T47D (cell line): ENCODE measurements at regions not wholly inside any gene's neighbourhood (a gene's known extent, or its start where the extent isn't known, plus 50 kb on each side); places are given as distances from the start of the nearest gene placed in this dataset.

ENCODE experiments used
- DNase-seq, 2 experiments: peaks; one replicate each; pipeline versions ENCODE4 v3.0.0 to v3.0.0-alpha.2; 2011 to 2012; ENCODE audit warnings: low read depth in 1 of 2, low spot score in 1 of 2
- JUND ChIP-seq: IDR thresholded peaks from 2 replicates; pipeline ENCODE4 v1.6.1; 2012; ENCODE audit warnings: low read depth
- in situ Hi-C: cut with HindIII; loops from 2 replicates; pipeline ENCODE4 v1.10.0; 2016; ENCODE audit warnings: low sequenced_read_pairs, low pct_unique_long_range_greater_than_20kb

DNA sequence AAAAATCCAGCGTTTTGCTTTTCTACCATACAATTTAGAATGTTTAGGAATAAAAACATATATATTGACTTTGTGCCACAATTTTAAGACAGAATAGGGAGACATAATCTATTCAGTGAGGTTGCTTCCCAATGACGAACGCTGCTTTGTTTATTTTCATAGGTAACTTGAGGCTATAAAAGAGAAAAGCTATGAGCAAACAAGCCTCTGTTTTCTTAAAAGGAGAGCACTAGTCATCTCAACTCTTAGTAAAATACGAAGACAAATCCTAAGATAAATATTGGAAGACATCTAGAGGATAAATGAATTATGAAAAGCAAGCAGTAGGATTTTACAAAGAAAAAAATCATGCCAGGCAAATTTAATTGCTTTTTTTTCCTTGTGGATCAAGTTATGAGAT, 363.6 kb downstream of the ANXA1 start:
- TF ChIP-seq JUND = 0 out of 2 replicates have a peak, but pooled peaks have one; percentile 28
- peak in 1 of 2 experiments; percentile 62 for DNase-seq
- in situ Hi-C loops = no loop called here

DNA sequence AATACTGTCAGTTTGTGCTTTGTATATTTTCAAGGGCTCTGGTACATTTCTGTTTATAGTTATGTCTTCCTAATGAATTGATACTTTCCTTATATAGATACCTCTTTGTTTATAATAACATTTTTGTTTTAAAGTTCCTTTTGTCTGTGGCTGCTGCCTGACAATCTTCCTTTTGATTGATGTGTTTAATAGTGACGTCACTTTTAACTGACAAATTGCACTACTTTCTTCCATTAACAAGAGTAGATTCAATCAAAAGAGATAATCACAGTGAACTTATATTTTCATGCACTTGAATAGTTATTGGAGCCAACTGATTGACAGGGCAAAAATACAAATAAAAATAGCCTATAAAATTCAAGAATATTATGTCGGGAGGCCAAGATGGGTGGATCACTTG, 371.7 kb downstream of the ANXA1 start:
- no peak for TF ChIP-seq JUND

DNA sequence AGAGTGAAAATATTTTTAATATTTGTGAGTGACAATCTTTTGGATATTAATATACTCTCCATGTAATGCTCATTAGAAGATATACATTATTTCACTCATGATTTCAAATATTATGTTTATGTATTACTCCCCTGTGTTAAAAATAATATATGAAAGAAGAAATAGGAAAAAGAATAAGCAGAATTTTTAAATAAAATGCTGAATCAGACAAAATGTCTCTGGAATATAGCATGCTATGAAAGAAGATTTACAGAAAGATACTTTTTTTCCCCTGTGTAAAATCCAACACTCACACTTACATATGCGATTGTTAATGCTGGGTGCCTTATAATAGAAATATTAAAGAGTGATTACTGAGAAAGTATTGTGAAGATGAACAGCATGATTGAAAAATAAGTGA, 373.7 kb downstream of the ANXA1 start:
- no peak for TF ChIP-seq JUND
- in situ Hi-C loops = no loop called here
- no peak for DNase-seq

More for the DNA sequence above, 371.7 kb downstream of the ANXA1 start:
- no peak for DNase-seq
- in situ Hi-C loops = no loop called here

DNA sequence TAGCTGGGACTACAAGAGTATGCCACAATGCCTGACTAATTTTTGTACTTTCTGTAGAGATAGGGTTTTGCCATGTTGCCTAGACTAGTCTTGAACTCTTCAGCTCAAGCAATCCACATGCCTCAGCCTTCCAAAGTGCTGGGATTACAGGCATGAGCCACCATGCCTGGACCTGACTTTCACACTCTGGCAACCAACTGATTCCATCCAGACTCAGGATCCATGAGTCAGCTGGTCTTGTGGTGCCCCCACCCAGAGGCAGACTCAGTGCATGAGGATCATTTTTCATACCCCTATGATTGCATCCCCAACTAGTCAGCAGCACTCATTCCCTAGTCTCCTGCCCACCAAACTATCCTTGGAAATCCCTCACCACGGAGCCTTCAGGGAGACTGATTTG, 375.9 kb downstream of the ANXA1 start:
- no peak for TF ChIP-seq JUND
- no peak for DNase-seq
- in situ Hi-C loops = no loop called here

DNA sequence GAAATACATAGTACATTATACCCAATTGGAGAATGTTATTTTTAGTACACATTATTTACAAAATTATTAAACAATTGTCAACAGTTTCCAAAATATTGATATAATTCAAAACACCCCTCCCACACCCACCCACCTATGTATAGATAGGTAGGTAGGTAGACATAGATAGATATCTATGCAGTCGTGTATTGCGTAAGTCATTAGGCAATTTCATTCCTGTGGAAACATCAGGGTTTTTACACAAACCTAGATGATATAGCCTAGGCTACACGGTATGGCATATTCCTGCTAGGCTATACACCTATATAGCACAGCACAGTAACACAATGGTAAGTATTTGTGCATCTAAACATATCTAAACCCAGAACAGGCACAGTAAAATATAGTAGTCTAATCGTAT, 377.3 kb downstream of the ANXA1 start:
- in situ Hi-C loops = no loop called here
- no peak for DNase-seq
- TF ChIP-seq JUND = no peak

DNA sequence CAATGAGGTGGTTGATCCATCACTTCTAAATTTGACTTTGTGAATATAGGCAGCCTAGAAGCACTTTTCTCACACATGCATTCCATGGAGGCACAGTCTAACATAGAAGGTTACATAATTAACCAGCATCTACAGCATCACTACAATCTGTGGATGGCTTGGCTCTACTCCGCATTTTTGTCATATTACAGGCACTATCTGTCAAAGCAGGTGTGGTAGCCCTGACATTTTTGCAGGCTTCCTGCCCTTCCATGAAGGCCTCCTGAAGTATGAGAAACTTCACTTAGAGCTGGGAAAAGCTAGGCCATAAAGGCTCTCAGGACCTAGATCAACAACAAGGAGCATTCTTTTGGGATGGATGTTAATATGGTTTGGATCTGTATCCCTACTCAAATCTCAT, 378.0 kb downstream of the ANXA1 start:
- DNase-seq = no peak
- TF ChIP-seq JUND = no peak
- in situ Hi-C loops = no loop called here

DNA sequence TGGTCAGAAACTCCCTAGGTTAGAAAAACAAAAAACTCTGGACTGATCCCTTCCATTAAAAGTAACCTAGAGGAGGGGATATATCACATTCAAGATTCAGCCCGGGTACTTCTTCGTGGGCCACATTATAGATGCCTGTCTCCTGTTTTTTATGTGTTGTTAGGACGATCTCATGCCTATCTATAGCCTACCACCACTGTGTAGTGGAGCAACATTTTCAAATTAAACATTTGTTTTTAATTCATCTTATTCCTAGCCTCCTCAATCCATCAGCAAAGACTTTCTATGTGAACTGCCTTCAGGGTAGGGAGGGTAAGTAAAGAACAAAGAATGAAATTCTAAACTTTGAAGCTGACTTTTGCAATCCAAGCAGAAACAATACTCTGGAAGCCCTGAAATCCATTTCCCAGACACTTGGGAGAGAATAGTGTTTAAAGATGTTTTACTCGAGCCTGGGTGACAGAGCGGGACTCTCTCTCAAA, 379.4 kb downstream of the ANXA1 start:
- in situ Hi-C loops = no loop called here

DNA sequence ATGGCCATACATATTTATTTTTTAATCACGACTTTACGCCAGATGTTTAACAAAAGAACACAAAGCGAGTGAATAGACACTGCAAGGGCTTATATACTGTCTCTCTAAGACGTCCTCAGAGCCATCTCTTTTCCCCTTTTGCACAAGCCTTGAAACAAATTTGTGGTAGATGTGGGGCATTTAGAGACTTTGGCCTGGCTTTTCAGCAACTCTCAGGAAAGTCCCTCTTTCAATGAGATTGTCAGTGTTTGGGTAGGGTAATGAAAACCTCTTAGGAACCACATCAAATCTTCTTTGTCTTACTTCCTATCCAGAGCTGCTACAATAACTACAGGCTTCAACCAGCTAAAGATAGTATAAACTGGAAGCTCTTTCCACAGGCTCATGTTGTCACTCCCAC, 380.0 kb downstream of the ANXA1 start:
- TF ChIP-seq JUND = no peak
- in situ Hi-C loops = no loop called here
- DNase-seq = no peak

More for the DNA sequence above, 379.4 kb downstream of the ANXA1 start:
- TF ChIP-seq JUND = no peak
- DNase-seq = no peak

DNA sequence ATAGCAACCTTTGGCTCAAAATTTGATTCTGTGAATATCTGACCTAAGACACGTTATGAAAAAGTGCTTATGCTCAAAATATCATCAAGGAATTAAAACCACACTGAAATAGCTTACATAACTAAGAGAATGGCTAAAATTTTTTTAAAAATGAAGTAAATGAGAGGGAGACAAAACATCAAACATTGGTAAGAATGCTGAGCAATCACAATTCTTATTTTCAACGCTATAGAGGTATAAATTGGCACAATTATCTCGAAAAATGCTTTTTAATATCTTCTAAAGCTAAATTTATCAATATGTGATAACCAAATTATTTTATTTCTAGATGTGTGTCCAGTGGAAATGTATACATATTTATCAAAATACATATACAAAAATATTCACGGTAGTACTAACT, 381.3 kb downstream of the ANXA1 start:
- DNase-seq = no peak
- no peak for TF ChIP-seq JUND
- in situ Hi-C loops = no loop called here

DNA sequence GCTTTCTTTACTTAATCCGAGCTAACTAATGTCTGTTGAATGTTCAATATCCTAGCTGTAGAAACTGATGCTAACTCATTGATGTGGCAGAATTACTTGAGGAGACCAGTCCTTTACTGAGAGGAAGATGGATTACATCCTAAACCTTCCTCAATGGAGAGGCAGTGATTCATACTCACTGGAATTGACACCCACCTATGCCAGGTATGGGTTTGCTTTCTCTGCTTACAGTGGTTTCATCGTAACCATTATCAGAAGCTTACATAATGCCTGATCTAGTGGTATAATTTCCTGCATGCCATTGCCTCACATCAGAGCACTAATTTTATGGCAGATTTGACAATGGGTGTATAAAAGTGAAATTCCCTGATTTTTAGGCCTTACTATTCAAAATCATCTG, 384.7 kb downstream of the ANXA1 start:
- TF ChIP-seq JUND = no peak
- no peak for DNase-seq
- in situ Hi-C loops = no loop called here

DNA sequence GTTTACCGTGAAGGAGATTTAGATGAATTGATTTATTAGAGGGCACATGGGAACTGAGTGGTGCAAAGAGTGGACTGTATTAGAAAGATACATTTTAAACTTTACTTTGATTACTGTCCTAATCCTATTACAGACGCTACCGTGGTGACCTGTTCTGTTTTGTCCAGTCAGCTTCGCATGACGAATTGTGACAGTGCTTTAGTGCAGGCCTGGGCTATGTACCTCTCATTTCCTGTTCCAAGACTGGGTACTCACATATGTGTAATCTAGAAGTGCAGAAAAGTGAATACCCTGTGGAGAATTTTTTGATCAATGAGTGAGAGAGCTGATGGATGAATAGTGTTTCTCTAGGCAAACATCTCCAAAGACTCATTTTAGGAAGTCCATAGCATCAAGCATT, 385.9 kb downstream of the ANXA1 start:
- no peak for DNase-seq
- no peak for TF ChIP-seq JUND
- in situ Hi-C loops = no loop called here

DNA sequence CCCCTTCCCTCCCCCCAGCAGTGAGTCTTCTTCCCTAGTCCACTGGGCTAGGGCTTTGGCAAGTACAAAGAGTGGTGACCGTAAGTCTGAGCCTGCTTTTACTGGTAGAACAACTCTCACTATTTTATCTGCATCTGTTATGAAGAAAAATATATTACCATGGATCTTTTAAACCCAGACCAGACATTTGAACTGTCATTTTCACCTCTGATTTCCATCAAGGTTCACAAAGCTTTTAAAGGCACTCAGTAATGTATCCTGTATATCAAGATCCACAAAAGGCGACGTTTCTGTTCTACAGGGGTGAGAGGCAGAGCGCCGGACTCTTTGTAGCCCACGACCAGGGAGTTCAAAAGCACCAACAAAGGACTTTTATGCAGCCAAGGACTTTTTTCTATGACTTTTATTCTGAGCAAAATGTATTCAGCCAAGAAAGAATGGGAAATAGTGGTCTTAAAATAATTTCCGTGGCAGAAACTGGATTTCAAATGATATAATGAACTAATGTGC, 388.3 kb downstream of the ANXA1 start:
- no peak for DNase-seq
- in situ Hi-C loops = no loop called here
- TF ChIP-seq JUND = no peak

DNA sequence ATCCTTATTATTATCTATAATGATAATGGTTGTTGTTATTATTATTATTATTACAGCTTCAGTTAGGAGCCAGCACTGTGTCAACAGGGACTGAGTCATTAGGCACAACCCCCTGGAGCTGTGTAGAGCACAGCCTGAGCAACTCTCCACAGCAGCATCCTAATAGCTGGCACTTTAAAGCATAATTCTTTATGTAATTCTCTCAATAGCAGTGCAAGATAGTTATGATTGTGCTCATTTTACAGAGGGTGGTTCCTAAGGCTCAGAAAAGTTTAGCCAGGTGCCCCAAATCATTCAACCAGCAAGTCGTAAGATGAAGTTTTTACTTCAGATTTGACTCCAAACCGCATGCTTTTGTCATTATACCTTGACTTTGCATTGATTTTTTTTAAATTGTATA, 390.3 kb downstream of the ANXA1 start:
- in situ Hi-C loops = no loop called here
- no peak for DNase-seq
- no peak for TF ChIP-seq JUND

DNA sequence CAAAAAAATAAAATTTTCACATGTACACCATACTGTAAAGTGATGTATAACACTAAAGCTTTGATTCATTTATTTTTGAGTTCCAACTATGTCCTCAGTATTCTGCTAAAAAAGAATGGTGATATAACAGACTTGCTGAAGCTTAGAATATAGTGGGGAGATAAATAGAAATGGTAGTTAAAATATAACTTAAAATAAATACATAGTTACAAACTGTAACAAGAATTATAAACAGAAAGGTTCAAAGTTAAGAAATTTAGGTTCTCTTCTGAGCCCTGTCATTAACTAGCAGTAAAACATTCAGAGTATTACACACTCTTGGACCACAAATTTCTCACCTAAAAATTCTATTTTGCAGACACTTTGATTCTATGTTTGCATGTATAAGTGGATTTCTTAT, 392.1 kb downstream of the ANXA1 start:
- no peak for DNase-seq
- TF ChIP-seq JUND = no peak
- in situ Hi-C loops = no loop called here
